HepG2 (cell line): ENCODE measurements at regions not wholly inside any gene's neighbourhood (a gene's known extent, or its start where the extent isn't known, plus 50 kb on each side); places are given as distances from the start of the nearest gene placed in this dataset.

Experiments used
- ATAC-seq: fragments of 200-7000 bp; cut with Tn5 transposase; 3 replicates; pipeline ENCODE4 v1.9.1; 2020; ENCODE audit warnings: mild to moderate bottlenecking, moderate library complexity
- BruUV-seq: library from RNA; stranded (reverse); fragments of 400-500 nt; replicated peaks from 2 replicates; lab custom pipeline; 2021; lab: Mats Ljungman, UMichigan
- CTCF ChIA-PET: fragments of 300-600 bp; formaldehyde crosslinking; extraction: SDS; loops from one replicate; lab custom pipeline; 2021; ENCODE audit warnings: low total read pairs, inconsistent platforms, low intra/inter-chr PET ratio; lab: Yijun Ruan, JAX
- POLR2A ChIA-PET: fragments of 350-600 bp; sonication (Branson Sonifier 250); formaldehyde crosslinking; loops from one replicate; lab custom pipeline; 2020; ENCODE audit warnings: antibody characterized with exemption, inconsistent platforms; lab: Yijun Ruan, JAX
- DNase-seq: peaks from one replicate; pipeline ENCODE4 v3.0.0-alpha.2; 2015; ENCODE audit warnings: low spot score
- FAIRE-seq: peaks from 3 replicates; lab custom pipeline; 2011; peaks lifted over from hg19 to GRCh38; lab: Jason Lieb, UNC
- H2AFZ ChIP-seq: one replicate; pipeline ENCODE4 v1.6.1; 2011; ENCODE audit warnings: low read length, inconsistent platforms
- H3K27ac ChIP-seq: fragments of 300-600 bp; 3 replicates; pipeline ENCODE4 v1.8.0; 2011; ENCODE audit warnings: mixed run types, mild to moderate bottlenecking, mixed read lengths, low read length, inconsistent platforms; ENCODE audit not compliant: insufficient read depth; ENCODE audit errors: extremely low read length
- H3K27me3 ChIP-seq, 2 experiments: fragments of 200-600 bp in 1 of 2; 2 replicates in 1 of 2; 3 replicates in 1 of 2; pipeline versions ENCODE4 v1.6.0 to v1.8.0; 2011; ENCODE audit warnings: low read length in 2 of 2, mild to moderate bottlenecking in 2 of 2, moderate library complexity in 2 of 2, inconsistent platforms in 1 of 2; ENCODE audit not compliant: insufficient read depth in 2 of 2, control insufficient read depth in 1 of 2
- H3K36me3 ChIP-seq, 2 experiments: fragments of 200-600 bp in 1 of 2; replicated peaks in 1 of 2; 2 replicates in 1 of 2; 3 replicates in 1 of 2; pipeline versions ENCODE4 v1.5.1 to v1.8.0; 2011; ENCODE audit warnings: low read length in 2 of 2, inconsistent platforms in 1 of 2; ENCODE audit not compliant: insufficient read depth in 2 of 2, control insufficient read depth in 1 of 2
- H3K4me1 ChIP-seq: 2 replicates; pipeline ENCODE4 v1.5.1; 2012; ENCODE audit warnings: low read length, inconsistent platforms; ENCODE audit not compliant: insufficient read depth
- H3K4me2 ChIP-seq: 2 replicates; pipeline ENCODE4 v1.6.0; 2011; ENCODE audit warnings: low read depth, low read length, inconsistent platforms
- H3K4me3 ChIP-seq, 3 experiments: fragments of 200-600 bp in 1 of 3; sonication (generic), shearing (Covaris generic) in 1 of 3; replicated peaks in 1 of 3; 2 replicates each; pipeline ENCODE4 v1.5.1; 2011 to 2016; ENCODE audit warnings: low read length in 3 of 3, inconsistent platforms in 2 of 3, low read depth in 2 of 3, mild to moderate bottlenecking in 2 of 3, control low read depth in 1 of 3, mixed read lengths in 1 of 3; ENCODE audit not compliant: insufficient read depth in 1 of 3
- H3K79me2 ChIP-seq: one replicate; pipeline ENCODE4 v1.6.1; 2011; ENCODE audit warnings: low read length, inconsistent platforms; ENCODE audit not compliant: insufficient read depth
- H3K9ac ChIP-seq: 2 replicates; pipeline ENCODE4 v1.6.0; 2011; ENCODE audit warnings: mild to moderate bottlenecking, low read depth, low read length, inconsistent platforms; ENCODE audit not compliant: insufficient read depth
- H3K9me3 ChIP-seq: 2 replicates; pipeline ENCODE4 v1.5.1; 2012; ENCODE audit warnings: mild to moderate bottlenecking, low read length
- H4K20me1 ChIP-seq: 2 replicates; pipeline ENCODE4 v1.6.0; 2011; ENCODE audit warnings: inconsistent platforms, mild to moderate bottlenecking, low read length, moderate library complexity; ENCODE audit not compliant: insufficient read depth
- RELA ChIP-seq: sonication (generic); formaldehyde crosslinking; IDR thresholded peaks from 2 replicates; pipeline ENCODE4 v1.4.0; 2020; ENCODE audit warnings: missing genetic modification reagents
- TCF12 ChIP-seq, 2 experiments: fragments of 450-650 bp in 1 of 2; sonication (generic) in 1 of 2; formaldehyde crosslinking in 1 of 2; IDR thresholded peaks; 2 replicates each; pipeline versions ENCODE4 v1.6.1 to v1.8.0; 2017 to 2022; ENCODE audit warnings: antibody characterized with exemption in 1 of 2, mild to moderate bottlenecking in 1 of 2, missing genetic modification reagents in 1 of 2, moderate library complexity in 1 of 2
- TOPORS ChIP-seq: sonication (generic); formaldehyde crosslinking; IDR thresholded peaks from 2 replicates; pipeline ENCODE4 v1.8.0; 2023; ENCODE audit warnings: mild to moderate bottlenecking, missing genetic modification reagents
- ZBTB39 ChIP-seq: sonication (generic); formaldehyde crosslinking; IDR thresholded peaks from 2 replicates; pipeline ENCODE4 v1.5.0; 2020; ENCODE audit warnings: missing genetic modification reagents
- ZHX1 ChIP-seq: sonication (generic); formaldehyde crosslinking; IDR thresholded peaks from 2 replicates; pipeline ENCODE4 v1.8.1; 2022; ENCODE audit warnings: low read depth, mild to moderate bottlenecking, missing genetic modification reagents
- ZNF646 ChIP-seq: sonication (generic); formaldehyde crosslinking; IDR thresholded peaks from 2 replicates; pipeline ENCODE4 v1.9.0; 2021; ENCODE audit warnings: mild to moderate bottlenecking, missing genetic modification reagents
- in situ Hi-C: cut with HindIII; loops from 2 replicates; pipeline ENCODE4 v1.10.0; 2017; ENCODE audit warnings: low pct_unique_long_range_greater_than_20kb; ENCODE audit not compliant: extremely low pct_ligation_motif_present
- intact Hi-C: fragments of 100-400 bp; cut with micrococcal nuclease; formaldehyde crosslinking; loops from one replicate; pipeline ENCODE4 v1.10.0; 2022; ENCODE audit not compliant: unreplicated experiment

GRCh38 chr2:107730898-107731297 lies 95.8 kb upstream of the RGPD4 start (continued):
- TF ChIP-seq ZNF646 (CRISPR knock-in tag) (no peak), ZBTB39 (no peak), TCF12 (IDR thresholded peaks at IDR 0.05) (no peak), TCF12 (CRISPR knock-in tag; IDR thresholded peaks at IDR 0.05) (no peak)
- TF ChIP-seq, all 625 proteins: peak for 0

- Histone ChIP-seq H3K79me2 (no peaks in the 10 kb centered on the region), H3K36me3 (no peaks in the 10 kb centered on the region), H3K4me1 (no peaks in the 10 kb centered on the region), H3K27me3 (no peaks in the 10 kb centered on the region), H2AFZ (no peak overlapping the region), H3K27ac (no peak overlapping the region), H3K9ac (no peak overlapping the region), H3K4me2 (no peak overlapping the region), H3K9me3 (no peaks in the 10 kb centered on the region), H3K4me3 (no peak overlapping the region), H4K20me1 (no peaks in the 10 kb centered on the region)
- in situ Hi-C loops (no loop called here), intact Hi-C loops (no loop called here)
- TF ChIP-seq ZHX1 (CRISPR knock-in tag): no peak
- no peak for TF ChIP-seq TOPORS (CRISPR knock-in tag)
- no peak for TF ChIP-seq RELA (CRISPR knock-in tag)
- no peak for ATAC-seq
- POLR2A ChIA-PET: no interaction called here
- CTCF ChIA-PET: no interaction called here
- no peak for FAIRE-seq
- DNase-seq: no peak
- BruUV-seq: no TSS peak
These were observed 95.3 kb upstream of the RGPD4 start for GRCh38 chr2:107731435-107731834.
